ENCODE measurements at regions not wholly inside any gene's neighbourhood (a gene's known extent, or its start where the extent isn't known, plus 50 kb on each side); places are given as distances from the start of the nearest gene placed in this dataset.

DNA sequence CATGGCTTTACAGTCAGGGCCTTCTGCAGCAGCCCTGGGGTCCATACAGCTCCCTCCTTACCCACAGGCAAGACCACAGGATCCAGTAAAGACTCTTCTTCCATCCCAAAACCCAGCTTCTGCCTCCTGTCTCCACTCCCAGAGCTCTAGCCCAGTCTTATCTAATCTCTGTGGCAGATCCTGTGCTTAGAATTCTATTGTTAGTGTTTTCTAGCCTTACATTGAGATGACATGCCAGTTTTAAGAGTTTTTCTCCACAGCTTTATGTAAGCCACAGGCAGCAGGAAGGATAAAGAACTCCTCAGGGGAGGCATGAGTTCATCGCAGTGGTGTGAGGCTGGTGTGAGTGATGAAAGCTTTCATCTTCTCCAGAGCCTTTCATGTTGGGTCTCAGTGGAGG is 129.1 kb downstream of the RCHY1 start:
- Histone ChIP-seq H3K4me3 (replicated peaks in 1 of 3) (no peak overlapping the region), H3K4me1 (no peaks in the 10 kb centered on the region), H3K27me3 (no peaks in the 10 kb centered on the region), H3K27ac (no peak overlapping the region), H3K9me3 (no peaks in the 10 kb centered on the region), H3K36me3 (no peaks in the 10 kb centered on the region)
- no peak for TF ChIP-seq CTCF (IDR thresholded peaks at IDR 0.05)
- WGBS, 2 donors, result 28 to 56% methylated on average over 1 of the region's 1 CpG
- DNase-seq, result no peak
- intact Hi-C loops (cut with DNase I), result no loop called here

- Histone ChIP-seq H3K27ac (no peak overlapping the region), H3K4me1 (no peaks in the 10 kb centered on the region), H3K27me3 (no peaks in the 10 kb centered on the region), H3K9me3 (no peaks in the 10 kb centered on the region), H3K4me3 (replicated peaks in 1 of 3) (no peak overlapping the region), H3K36me3 (no peaks in the 10 kb centered on the region)
- DNase-seq, result no peak
- no peak for TF ChIP-seq POLR2A (IDR thresholded peaks at IDR 0.05)
- no peak for TF ChIP-seq CTCF (IDR thresholded peaks at IDR 0.05)
- intact Hi-C loops (cut with DNase I), result no loop called here
These were observed 137.7 kb downstream of the RCHY1 start for GRCh38 chr4:75376543-75376942.

DNA sequence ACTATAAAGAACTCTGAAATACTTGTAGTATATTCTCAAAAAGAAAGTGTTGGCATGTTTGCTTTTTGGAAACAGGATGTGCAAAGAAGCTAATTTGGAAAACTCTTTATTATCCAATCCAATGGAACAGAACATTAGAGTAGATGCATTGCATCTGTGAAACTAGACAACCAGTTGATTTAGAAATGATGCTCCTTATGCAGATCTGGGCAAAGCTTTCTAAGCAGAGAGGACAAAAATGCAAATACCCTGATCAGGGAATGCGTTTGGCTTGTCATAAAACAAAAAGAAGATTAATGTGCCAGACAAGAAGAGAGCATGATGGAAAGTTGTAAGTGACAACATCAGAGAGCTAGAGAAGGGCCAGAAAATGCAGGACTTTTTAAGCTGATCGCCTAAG is 142.3 kb downstream of the RCHY1 start:
- no peaks in the 10 kb centered on the region for H3K27me3 ChIP-seq
- H3K27ac ChIP-seq, result no peak overlapping the region
- no peaks in the 10 kb centered on the region for H3K4me1 ChIP-seq
- H3K36me3 ChIP-seq, result no peaks in the 10 kb centered on the region
- 77% methylated on average over 2 of the region's 2 CpGs for WGBS, 2 donors
- no peak overlapping the region for H3K4me3 ChIP-seq (replicated peaks in 1 of 3)
- no peaks in the 10 kb centered on the region for H3K9me3 ChIP-seq
- DNase-seq, result no peak
- intact Hi-C loops (cut with DNase I), result no loop called here
- TF ChIP-seq CTCF (IDR thresholded peaks at IDR 0.05), result no peak
- TF ChIP-seq POLR2A (IDR thresholded peaks at IDR 0.05), result no peak

DNA sequence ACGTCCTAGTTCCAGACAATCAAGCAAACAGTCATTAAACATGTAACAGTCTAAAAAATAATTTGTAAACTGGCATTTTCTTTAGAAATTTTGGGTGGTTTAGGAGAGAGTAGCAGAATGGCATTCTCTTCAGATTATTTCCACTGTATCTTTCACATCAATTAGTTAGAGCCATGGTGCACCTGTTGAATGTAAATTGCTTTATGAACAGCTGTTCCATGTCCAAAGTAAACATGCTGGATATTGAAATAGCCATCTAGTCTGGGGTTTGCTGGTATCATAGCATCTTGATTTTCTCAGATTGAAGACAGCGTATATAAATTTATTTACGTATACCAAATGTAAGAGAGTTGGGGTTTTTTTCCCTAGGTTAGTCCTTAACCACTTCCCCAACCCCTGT is 143.6 kb downstream of the RCHY1 start:
- H3K27ac ChIP-seq, result no peak overlapping the region
- intact Hi-C loops (cut with DNase I), result no loop called here
- no peaks in the 10 kb centered on the region for H3K4me1 ChIP-seq
- H3K9me3 ChIP-seq, result no peaks in the 10 kb centered on the region
- TF ChIP-seq POLR2A (IDR thresholded peaks at IDR 0.05) (no peak), CTCF (IDR thresholded peaks at IDR 0.05) (no peak)
- no peaks in the 10 kb centered on the region for H3K27me3 ChIP-seq
- no peak for DNase-seq
- H3K4me3 ChIP-seq (replicated peaks in 1 of 3), result no peak overlapping the region
- 90 to 92% methylated on average over 3 of the region's 3 CpGs for WGBS, 2 donors
- H3K36me3 ChIP-seq, result no peaks in the 10 kb centered on the region

DNA sequence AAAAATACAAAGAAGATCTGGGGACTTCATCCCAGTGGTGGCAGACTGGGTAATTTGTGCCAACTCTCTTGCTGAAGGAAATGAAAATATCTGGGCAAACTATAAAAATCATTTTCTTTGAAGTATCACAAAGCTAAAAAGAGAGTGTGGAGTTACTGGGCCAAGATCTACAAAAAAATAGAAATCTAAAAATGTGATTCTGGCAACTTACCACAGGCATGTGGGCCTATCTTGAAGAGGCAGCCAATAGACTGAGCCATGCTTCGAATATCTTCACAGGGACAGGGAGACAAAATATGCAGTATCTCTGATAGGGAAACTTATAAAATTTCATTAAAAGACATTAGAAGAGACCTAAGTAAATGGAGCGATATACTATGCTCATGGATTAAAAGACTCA is 168.8 kb downstream of the RCHY1 start:
- no peaks in the 10 kb centered on the region for H3K9me3 ChIP-seq
- 78 to 87% methylated on average over 2 of the region's 2 CpGs for WGBS, 2 donors
- no peaks in the 10 kb centered on the region for H3K27me3 ChIP-seq
- H3K4me1 ChIP-seq, result no peaks in the 10 kb centered on the region
- no peak for TF ChIP-seq POLR2A (IDR thresholded peaks at IDR 0.05)
- no peak for TF ChIP-seq CTCF (IDR thresholded peaks at IDR 0.05)
- DNase-seq, result no peak
- H3K27ac ChIP-seq, result peak overlapping the region in 2 of 3 donors; percentile 28 to 44
- intact Hi-C loops (cut with DNase I), result no loop called here
- no peaks in the 10 kb centered on the region for H3K36me3 ChIP-seq
- H3K4me3 ChIP-seq (replicated peaks in 1 of 3), result no peak overlapping the region
